Type B pancreatic cell (in vitro differentiated cells): ENCODE measurements at regions not wholly inside any gene's neighbourhood (a gene's known extent, or its start where the extent isn't known, plus 50 kb on each side); places are given as distances from the start of the nearest gene placed in this dataset.

Source experiments
- DNase-seq: peaks from one replicate; pipeline ENCODE4 v3.0.0; 2021; ENCODE audit warnings: mixed read lengths; ENCODE audit not compliant: unreplicated experiment; ENCODE audit errors: extremely low spot score
- H3K27ac Mint-ChIP-seq: 2 replicates; pipeline ENCODE4 v1.8.0; 2021; ENCODE audit warnings: mild to moderate bottlenecking, mixed read lengths
- H3K27me3 Mint-ChIP-seq: 2 replicates; pipeline ENCODE4 v1.8.0; 2021; ENCODE audit warnings: mixed read lengths
- H3K36me3 Mint-ChIP-seq: 2 replicates; pipeline ENCODE4 v1.8.0; 2021; ENCODE audit warnings: mixed read lengths
- H3K4me1 Mint-ChIP-seq: one replicate; pipeline ENCODE4 v1.8.0; 2021; ENCODE audit warnings: mixed read lengths; ENCODE audit not compliant: unreplicated experiment
- H3K4me3 Mint-ChIP-seq: 2 replicates; pipeline ENCODE4 v1.8.0; 2021; ENCODE audit warnings: mild to moderate bottlenecking, mixed read lengths
- H3K9me3 Mint-ChIP-seq: 2 replicates; pipeline ENCODE4 v1.8.0; 2021; ENCODE audit warnings: mixed read lengths
- TF ChIP-seq, protein P1 (sequence below): fragments of 200-600 bp; sonication (generic); conservative IDR thresholded peaks from 2 replicates; pipeline ENCODE4 v1.5.0; 2021; ENCODE audit warnings: antibody characterized with exemption, mild to moderate bottlenecking

DNA sequence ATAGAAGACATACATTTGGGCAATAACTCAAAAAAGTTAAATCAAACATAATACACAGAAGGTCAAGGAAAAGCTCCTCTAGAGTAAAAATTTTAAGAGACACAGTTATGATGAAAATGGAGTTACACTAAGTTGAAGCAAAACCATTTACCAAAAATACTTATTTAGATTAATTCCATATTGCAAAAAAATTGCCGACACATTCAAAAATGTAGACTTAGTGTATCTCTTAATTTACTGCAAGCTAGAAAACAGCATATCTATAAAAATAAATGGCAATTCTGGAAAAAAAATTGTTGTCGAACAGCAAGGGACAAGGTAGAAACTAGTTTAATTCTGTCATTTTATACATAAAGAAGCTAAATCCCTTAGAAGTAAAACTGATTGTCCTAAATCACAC, 248.7 kb upstream of the KIF2B start:
- TF ChIP-seq, protein P1, sequence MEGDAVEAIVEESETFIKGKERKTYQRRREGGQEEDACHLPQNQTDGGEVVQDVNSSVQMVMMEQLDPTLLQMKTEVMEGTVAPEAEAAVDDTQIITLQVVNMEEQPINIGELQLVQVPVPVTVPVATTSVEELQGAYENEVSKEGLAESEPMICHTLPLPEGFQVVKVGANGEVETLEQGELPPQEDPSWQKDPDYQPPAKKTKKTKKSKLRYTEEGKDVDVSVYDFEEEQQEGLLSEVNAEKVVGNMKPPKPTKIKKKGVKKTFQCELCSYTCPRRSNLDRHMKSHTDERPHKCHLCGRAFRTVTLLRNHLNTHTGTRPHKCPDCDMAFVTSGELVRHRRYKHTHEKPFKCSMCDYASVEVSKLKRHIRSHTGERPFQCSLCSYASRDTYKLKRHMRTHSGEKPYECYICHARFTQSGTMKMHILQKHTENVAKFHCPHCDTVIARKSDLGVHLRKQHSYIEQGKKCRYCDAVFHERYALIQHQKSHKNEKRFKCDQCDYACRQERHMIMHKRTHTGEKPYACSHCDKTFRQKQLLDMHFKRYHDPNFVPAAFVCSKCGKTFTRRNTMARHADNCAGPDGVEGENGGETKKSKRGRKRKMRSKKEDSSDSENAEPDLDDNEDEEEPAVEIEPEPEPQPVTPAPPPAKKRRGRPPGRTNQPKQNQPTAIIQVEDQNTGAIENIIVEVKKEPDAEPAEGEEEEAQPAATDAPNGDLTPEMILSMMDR, result no peak
- Mint-ChIP-seq H3K27ac (no peak overlapping the region), H3K9me3 (no peaks in the 10 kb centered on the region), H3K36me3 (no peaks in the 10 kb centered on the region), H3K27me3 (no peaks in the 10 kb centered on the region), H3K4me1 (no peaks in the 10 kb centered on the region), H3K4me3 (no peak overlapping the region)
- DNase-seq, result no peak

DNA sequence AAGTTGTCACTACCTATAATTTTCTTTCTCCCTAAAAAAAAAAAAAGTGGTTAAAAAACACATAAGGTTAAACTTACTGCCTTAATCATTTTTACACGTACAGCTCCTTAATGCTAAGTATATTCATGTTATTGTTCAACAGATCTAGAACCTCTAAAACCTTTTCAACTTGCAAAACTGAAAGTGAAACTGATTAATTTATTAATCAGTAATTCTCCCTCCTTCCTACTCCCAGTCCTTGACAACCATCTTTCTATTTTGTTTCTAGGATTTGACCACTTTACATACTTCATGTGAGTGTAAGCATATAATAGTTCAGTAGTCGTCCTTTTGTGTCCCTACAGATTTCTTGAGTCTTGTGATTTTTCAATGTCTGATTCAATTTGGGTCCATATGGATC, 251.4 kb upstream of the KIF2B start:
- H3K9me3 Mint-ChIP-seq, result no peaks in the 10 kb centered on the region
- no peaks in the 10 kb centered on the region for H3K27me3 Mint-ChIP-seq
- no peaks in the 10 kb centered on the region for H3K4me1 Mint-ChIP-seq
- H3K4me3 Mint-ChIP-seq, result no peak overlapping the region
- no peak for DNase-seq
- H3K27ac Mint-ChIP-seq, result no peak overlapping the region
- no peaks in the 10 kb centered on the region for H3K36me3 Mint-ChIP-seq
- TF ChIP-seq, protein P1, result no peak

DNA sequence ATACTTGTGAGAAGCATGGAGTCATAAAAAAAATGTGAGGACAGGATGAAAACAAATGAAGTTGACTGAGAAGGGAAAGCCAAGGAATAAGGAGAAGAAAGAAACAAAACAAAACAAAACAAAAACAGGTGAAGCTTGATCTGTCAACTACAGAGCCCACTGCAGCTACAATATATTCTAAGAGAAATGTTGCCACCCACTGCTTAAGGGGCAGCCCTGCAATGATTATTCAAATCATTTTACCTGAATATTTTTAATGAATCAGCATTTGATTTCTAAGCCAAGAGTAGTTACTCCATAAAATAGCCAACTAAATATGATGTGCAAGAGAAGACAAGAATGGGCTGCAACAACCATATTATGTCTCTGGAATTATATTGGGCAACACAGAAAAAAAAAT, 252.0 kb upstream of the KIF2B start:
- Mint-ChIP-seq H3K4me1 (no peaks in the 10 kb centered on the region), H3K9me3 (no peaks in the 10 kb centered on the region), H3K36me3 (no peaks in the 10 kb centered on the region), H3K27ac (no peak overlapping the region), H3K27me3 (no peaks in the 10 kb centered on the region), H3K4me3 (no peak overlapping the region)
- TF ChIP-seq, protein P1, result no peak
- DNase-seq, result no peak

DNA sequence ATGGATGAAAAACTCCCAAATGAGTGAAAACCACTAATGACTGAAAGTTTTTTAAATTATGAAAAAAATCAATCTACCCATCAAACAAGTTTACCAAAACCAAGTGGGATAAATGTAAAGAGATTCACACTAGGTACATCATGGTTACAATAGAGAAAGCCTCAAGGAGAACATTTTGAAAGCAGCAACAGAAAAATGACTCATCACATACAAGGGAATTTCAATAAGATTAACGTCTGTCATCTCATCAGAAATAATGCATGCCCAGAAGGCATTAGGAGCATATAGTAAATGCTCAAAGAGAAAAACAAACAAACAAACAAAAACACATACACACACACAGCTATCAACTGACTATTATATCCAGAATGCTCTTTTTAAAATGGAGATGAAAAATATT, 261.8 kb upstream of the KIF2B start:
- no peak for DNase-seq
- TF ChIP-seq, protein P1, result no peak
- no peak overlapping the region for H3K4me3 Mint-ChIP-seq
- H3K36me3 Mint-ChIP-seq, result no peaks in the 10 kb centered on the region
- H3K27ac Mint-ChIP-seq, result no peak overlapping the region
- H3K4me1 Mint-ChIP-seq, result no peaks in the 10 kb centered on the region
- no peaks in the 10 kb centered on the region for H3K9me3 Mint-ChIP-seq
- no peaks in the 10 kb centered on the region for H3K27me3 Mint-ChIP-seq

- H3K27ac Mint-ChIP-seq, result no peak overlapping the region
- H3K36me3 Mint-ChIP-seq, result no peaks in the 10 kb centered on the region
- no peak for DNase-seq
- H3K27me3 Mint-ChIP-seq, result no peaks in the 10 kb centered on the region
- H3K4me1 Mint-ChIP-seq, result no peaks in the 10 kb centered on the region
- peaks cover 5% of the 10 kb centered on the region for H3K9me3 Mint-ChIP-seq
- TF ChIP-seq, protein P1, result no peak
- no peak overlapping the region for H3K4me3 Mint-ChIP-seq
Measured at GRCh38 chr17:53548252-53548651, 274.5 kb upstream of the KIF2B start.

GRCh38 chr17:53543472-53543871, 279.3 kb upstream of the KIF2B start:
- no peak overlapping the region for H3K27ac Mint-ChIP-seq
- H3K36me3 Mint-ChIP-seq, result no peaks in the 10 kb centered on the region
- TF ChIP-seq, protein P1, result no peak
- no peak overlapping the region for H3K4me3 Mint-ChIP-seq
- H3K9me3 Mint-ChIP-seq, result no peaks in the 10 kb centered on the region
- H3K27me3 Mint-ChIP-seq, result no peaks in the 10 kb centered on the region
- no peak for DNase-seq
- no peaks in the 10 kb centered on the region for H3K4me1 Mint-ChIP-seq
